Fibroblast of skin of right biceps (primary cell): ENCODE measurements at regions not wholly inside any gene's neighbourhood (a gene's known extent, or its start where the extent isn't known, plus 50 kb on each side); places are given as distances from the start of the nearest gene placed in this dataset.

Source experiments
- DNase-seq: peaks from one replicate; pipeline ENCODE4 v3.0.0-alpha.2; 2013

DNA sequence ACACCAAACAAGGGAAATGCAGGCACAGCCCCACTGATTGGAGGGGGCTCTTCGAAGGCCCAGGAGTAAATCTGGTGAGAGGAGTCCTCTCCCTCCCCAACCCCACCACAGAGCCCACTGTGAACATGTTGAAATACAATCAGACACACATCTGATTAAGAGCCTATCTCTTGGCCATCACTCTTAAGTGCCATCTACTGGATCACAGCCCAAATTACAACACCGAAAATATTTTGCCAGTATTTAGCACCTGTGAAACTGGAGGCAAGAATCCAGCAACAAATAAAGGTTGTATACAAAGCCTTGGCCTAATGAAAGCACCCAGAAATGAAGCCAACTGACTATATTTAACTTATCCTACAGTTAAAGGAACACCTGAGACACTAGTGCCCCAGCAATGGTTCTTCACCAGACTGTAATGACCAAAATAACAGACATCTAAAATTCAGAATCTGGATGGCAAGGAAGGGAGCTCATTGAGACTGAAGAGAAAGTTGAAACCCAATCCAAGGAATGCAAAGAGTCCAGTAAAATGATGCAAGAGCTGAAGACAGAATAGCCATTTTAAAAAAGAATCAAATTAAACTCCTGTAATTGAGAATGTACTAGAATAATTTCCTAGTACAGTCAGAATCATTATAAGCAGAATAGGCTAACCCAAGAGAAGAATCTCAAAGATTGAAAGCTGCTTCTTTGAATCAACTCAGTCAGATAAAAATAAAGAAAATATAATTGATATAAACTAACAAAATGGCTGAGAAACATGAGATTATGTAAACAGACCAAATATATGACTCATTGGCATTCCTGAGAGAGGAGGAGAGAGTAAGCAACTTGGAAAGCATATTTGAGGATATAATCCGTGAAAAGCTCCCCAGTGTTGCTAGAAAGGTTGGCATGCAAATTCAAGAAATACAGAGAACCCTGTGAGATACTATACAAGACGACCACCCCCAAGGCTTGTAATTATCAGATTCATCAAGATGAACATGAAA is 1117.0 kb downstream of the FLRT2 start:
- DNase-seq = peak; percentile 58

DNA sequence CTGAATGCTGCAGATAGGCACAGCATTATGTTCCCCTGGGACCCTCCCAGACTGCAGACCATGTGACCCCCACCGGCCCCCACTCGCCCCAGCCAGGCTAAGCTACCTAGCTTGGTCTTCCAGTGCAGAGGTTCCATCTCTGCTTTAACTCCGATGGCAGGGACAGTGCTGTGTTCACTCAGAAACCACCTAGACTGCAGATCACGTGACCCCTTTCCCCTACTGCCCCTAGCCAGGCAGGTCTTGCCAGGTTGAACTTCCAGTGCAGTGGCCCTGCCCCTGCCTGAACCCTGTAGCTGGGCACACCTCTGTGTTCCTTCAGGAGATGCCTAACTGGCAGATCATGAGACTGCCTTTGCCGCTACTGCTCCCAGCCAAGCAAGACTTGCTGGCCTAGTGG is 1116.2 kb downstream of the FLRT2 start:
- no peak for DNase-seq

- no peak for DNase-seq
These were observed 1111.4 kb downstream of the FLRT2 start for GRCh38 chr14:86641310-86641709.

DNA sequence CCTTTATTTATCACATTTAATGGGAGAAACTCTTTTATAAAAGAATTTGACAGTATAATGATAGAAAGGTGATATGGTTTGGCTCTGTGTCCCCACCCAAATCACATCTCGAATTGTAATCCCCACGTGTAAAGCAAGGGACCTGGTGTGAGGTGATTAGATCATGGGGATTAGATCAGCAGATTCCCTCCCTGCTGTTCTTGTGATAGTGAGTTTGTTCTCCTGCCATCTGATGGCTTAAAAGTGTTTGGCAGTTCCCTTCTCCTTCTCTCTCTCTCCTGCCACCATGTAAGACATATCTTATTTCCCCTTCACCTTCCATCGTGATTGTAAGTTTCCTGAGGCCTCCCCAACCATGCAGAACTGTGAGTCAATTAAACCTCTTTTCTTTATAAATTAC is 1110.3 kb downstream of the FLRT2 start:
- DNase-seq = no peak

- no peak for DNase-seq
These were observed 1109.7 kb downstream of the FLRT2 start for GRCh38 chr14:86639666-86640065.

DNA sequence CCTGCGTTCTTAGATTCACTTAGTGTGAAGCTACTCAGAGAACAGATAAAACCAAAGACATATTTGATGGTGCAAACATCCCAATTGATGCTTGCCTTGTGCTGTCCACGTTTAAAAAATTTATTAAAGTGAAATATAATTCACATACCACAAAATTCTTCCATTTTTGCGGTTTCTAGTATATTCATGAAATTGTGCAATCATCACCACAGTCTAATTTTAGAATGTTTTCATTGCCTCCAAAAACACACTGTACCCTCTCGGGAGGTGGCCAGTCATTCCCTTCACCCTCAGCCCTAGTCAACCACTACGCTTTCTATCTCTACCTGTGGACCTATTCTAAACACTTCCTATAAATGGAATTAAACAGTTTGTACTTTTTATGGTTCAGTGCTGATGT is 1109.2 kb downstream of the FLRT2 start:
- DNase-seq = peak; percentile 45

DNA sequence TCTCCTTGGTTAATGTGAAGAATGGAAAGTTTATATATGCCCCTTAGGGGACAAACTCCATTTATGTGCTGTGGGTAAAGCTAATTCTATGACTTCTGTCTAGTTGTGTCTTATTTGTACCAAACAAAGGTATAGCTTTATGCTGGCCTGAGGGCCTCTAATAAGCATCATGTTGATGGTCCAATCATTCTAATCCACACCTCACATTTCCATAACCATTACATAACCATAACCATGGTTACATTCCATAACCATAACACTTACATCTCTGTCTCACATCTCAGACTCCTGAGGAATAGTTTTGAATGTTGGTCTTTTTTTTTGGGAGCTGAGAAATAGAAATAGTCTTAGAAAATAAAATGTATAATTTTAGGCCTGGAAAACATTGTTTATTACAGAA is 1097.1 kb downstream of the FLRT2 start:
- DNase-seq = no peak

- DNase-seq = peak; percentile 67
These were observed 1096.6 kb downstream of the FLRT2 start for GRCh38 chr14:86626530-86626929.

DNA sequence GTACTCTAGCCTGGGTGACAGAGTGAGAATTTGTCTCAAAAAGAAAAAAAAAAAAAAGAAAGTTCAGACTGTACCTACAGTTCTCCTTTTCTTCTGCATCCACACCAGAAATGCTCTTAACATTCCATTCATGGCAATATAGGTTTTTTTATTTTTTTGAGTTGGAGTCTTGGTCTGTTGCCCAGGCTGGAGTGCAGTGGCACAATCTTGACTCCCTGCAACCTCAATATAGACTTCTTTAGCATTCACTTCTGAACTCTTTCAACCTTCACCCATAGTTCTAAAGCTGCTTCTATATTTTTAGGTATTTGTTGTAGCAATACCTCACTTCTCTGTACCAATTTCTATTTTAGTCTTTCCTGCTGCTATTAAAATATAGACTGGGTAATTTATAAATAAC is 1095.7 kb downstream of the FLRT2 start:
- peak; percentile 37 for DNase-seq

DNA sequence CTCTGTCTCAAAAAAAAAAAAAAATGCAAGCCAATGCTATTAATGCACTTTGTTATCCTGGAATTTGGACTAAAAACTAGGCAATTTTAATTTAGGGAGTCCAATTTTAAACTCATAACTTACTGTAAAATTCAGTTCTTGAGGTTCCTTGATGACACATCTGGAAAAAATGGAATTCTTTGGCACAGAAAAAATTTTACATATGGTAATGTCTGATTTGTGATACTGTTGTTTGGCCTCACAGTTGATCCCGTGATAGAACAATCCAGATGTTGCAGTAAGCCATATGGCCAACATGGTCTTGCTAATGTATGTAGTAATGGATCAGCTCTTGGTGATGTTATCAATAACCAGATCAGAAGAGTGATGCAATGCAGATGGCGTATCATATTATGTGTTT is 1089.8 kb downstream of the FLRT2 start:
- DNase-seq = peak; percentile 45

GRCh38 chr14:86613786-86614185 is 1083.8 kb downstream of the FLRT2 start:
- no peak for DNase-seq

GRCh38 chr14:86613126-86613525 is 1083.2 kb downstream of the FLRT2 start:
- DNase-seq = no peak

- DNase-seq = peak; percentile 63
These were observed 1074.6 kb downstream of the FLRT2 start for GRCh38 chr14:86604561-86604960.

DNA sequence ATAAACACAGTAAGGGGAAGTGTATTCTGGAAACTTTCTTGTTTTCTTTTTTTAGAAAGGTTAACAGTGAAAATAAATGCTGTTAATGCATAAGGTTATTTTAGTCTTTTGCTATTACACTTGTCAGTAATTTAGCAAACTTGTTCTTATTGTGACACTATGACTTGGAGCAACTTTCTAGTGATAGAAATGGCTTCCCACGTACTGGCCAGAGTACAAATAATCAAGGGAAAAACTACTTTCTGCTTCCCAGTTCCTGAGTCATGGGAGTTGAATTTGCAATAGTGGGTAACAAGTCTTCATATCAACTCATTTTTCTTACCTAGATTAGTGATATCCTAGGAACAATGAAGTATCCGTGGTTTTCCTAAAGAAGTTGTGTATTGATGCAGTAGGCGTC is 1072.3 kb downstream of the FLRT2 start:
- no peak for DNase-seq

DNA sequence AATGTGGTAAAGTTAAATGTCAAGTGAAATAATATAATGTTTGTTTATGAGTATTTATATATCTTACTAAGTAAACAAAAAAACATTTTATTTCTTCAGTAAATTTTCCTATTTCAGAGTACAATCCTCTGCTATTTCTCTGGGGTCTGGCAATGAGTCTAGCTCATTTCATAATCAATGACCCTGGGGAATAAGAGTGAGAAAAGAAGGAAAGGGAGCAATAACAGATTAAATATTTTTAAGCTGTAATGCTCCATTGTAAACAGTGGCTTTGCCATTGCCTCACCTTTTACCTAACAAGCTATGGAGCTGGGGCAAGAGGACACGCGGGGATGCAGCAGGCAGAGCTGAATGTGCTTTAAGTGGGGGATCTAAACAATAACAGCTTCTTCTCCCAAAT is 1071.9 kb downstream of the FLRT2 start:
- no peak for DNase-seq

DNA sequence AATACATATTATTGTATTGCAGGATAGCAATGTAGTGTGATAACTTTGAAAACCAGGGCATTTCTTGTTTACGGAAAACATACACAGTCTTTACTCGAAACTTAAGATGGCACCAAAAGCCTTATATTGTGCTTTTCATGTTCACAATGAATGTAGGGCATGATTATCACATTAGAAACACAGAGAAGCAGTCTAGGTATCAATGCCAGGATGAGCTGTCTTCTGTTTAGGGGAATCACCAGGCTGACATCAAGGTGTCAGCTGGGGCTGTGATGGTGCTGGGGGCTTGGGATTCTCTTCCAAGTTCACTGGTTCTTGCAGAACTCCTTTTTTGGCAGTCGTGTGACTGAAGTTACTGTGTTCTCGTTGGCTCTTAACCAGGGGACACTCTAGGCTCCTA is 1067.3 kb downstream of the FLRT2 start:
- no peak for DNase-seq

- DNase-seq = no peak
These were observed 1066.1 kb downstream of the FLRT2 start for GRCh38 chr14:86596024-86596423.

DNA sequence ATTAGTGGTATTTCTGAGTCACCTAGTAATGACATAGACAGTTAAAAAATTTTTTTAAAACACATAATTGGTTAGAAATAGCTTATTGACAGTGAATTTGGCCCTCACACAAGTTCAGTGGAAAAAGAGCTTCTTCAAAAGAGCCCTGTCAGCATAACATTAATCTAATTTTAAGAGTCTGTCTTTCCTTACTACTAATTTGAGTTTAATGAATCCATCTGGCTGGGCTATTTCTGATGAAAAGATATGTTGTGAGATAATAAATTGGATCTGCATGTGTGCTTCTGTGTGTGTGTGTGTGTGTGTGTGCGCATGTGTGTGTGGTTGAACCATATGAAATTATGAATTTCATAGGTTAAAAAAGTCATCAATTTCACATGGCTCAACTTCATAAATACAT is 1045.2 kb downstream of the FLRT2 start:
- DNase-seq = peak; percentile 87

DNA sequence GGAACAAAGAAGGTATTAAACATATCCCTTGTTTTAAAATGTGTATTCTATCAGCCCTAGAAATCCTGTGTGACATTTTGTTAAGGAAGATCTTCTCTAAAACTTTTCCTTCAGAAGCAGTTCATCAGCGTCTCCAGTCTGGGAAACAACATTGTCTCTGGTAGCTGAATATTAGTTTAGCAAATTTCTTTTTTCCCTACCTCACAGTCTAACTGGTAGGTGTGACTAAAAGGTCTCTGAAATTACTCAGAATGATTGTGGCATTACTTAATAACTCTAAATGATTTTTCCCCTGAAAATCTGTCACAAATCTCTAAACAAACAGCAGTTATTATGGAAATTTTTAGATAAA is 1044.8 kb downstream of the FLRT2 start:
- DNase-seq = no peak

DNA sequence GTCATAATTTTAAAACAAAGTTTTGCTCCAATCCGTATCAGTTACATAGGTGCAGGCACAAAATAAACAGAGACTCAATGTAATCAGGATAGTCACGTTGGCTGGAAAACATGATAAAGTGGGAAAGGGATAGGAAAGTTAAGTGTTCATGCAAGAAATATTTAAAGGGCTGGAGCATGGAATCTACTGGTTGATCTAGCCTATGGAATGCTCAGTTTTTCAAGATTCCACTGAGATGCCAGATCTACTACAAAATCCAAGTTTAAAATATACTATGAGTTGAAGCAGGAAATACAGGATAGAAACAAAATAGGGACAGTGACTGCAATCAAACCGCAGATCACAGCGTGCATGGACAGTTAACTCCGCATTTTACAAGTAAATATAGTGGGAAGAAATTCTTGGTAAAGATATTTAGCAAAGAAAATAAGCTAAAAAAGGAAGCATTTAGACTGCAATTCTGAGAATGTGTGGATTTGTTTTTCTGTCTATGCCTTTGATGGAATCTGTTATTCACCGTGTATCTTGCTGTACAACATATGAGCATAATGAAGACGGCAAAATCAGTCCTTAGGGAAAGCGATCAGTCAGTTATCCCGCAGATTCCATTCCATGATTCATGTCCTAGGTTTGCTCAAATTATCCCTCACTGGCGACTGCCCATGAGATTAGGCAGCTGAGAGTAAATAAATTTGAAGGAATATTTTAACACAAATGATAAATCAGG is 1044.3 kb downstream of the FLRT2 start:
- peak; percentile 95 for DNase-seq

- no peak for DNase-seq
These were observed 1040.4 kb downstream of the FLRT2 start for GRCh38 chr14:86570371-86570770.

DNA sequence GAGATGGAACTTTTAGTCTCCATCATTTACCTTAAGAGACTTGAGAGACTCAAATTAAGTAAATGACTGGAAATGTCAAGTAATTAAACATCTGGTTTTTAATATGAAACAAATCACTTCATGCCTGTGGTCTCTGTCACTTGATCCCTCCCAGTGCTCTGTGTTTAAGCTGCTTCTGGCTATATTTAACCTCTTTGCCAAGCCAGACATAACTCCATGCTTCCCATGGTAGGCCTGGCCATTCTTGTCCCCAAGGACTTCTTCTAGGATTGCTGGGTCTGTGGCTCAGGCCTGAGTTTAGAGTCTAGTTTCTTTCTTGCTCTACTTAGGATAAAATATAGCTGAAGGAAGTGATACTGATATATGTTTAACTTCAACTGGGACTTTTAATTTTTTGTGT is 1013.6 kb downstream of the FLRT2 start:
- peak; percentile 54 for DNase-seq

- DNase-seq = no peak
These were observed 1012.0 kb downstream of the FLRT2 start for GRCh38 chr14:86541972-86542371.

DNA sequence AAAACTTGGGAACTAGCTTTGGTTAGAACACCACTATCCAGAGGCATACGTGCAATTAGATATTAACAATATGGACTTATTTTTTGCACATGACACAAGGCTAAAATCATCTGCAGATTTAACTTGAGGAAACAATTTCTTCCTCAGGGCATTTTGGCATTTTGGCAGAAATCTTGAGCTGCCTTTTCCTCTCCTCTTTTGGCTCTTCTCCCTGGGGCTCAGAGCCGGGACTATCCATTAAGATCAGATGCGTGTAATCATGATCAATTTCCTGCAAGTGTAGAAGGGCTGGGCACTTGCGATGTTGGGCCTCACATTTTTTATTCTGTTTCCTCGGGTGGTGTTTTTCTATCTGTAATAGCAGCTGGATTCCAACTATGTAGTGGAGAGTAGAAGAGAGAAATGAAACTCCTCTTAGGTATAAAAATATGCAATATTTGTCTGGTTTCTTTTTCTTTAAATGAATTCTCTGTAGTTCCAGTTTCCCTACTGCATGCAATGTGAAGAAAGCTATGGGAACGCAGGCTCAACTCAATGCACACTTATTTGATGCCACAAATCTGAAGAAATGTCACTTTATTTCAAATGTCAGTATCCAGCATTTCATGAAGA is 1010.8 kb downstream of the FLRT2 start:
- no peak for DNase-seq
